ENCODE measurements at regions not wholly inside any gene's neighbourhood (a gene's known extent, or its start where the extent isn't known, plus 50 kb on each side); places are given as distances from the start of the nearest gene placed in this dataset.

DNA sequence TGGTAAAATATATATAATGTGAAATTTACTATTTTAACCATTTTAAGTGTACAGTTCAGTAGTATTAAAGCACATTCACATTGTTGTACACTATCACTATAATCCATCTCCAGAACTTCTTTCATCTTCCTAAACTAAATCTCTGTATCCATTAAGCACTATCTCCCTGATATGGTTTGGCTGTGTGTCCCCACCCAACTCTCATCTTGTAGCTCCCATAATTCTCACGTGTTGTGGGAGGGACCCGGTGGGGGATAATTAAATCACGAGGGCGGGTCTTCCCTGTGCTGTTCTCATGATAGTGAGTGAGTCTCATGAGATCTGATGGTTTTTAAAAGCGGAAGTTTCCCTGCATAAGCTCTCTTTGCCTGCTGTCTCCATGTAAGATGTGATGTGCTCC, 178.9 kb upstream of the NABP1 start:
- TF ChIP-seq, protein P1, sequence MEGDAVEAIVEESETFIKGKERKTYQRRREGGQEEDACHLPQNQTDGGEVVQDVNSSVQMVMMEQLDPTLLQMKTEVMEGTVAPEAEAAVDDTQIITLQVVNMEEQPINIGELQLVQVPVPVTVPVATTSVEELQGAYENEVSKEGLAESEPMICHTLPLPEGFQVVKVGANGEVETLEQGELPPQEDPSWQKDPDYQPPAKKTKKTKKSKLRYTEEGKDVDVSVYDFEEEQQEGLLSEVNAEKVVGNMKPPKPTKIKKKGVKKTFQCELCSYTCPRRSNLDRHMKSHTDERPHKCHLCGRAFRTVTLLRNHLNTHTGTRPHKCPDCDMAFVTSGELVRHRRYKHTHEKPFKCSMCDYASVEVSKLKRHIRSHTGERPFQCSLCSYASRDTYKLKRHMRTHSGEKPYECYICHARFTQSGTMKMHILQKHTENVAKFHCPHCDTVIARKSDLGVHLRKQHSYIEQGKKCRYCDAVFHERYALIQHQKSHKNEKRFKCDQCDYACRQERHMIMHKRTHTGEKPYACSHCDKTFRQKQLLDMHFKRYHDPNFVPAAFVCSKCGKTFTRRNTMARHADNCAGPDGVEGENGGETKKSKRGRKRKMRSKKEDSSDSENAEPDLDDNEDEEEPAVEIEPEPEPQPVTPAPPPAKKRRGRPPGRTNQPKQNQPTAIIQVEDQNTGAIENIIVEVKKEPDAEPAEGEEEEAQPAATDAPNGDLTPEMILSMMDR (IDR thresholded peaks at IDR 0.05; ENCODE audit: borderline replicate concordance, extremely low read depth, low read length, poor library complexity, severe bottlenecking), result no peak
- no peak for TF ChIP-seq EZH2 (IDR thresholded peaks at IDR 0.05; ENCODE audit: borderline replicate concordance, low read depth, low read length, severe bottlenecking)
